NCI-H128 (cell line): ENCODE measurements at regions not wholly inside any gene's neighbourhood (a gene's known extent, or its start where the extent isn't known, plus 50 kb on each side); places are given as distances from the start of the nearest gene placed in this dataset.

Experiments used
- DNase-seq: peaks from one replicate; lab custom pipeline; 2025; ENCODE audit not compliant: unreplicated experiment; lab: John Stamatoyannopoulos, UW

DNA sequence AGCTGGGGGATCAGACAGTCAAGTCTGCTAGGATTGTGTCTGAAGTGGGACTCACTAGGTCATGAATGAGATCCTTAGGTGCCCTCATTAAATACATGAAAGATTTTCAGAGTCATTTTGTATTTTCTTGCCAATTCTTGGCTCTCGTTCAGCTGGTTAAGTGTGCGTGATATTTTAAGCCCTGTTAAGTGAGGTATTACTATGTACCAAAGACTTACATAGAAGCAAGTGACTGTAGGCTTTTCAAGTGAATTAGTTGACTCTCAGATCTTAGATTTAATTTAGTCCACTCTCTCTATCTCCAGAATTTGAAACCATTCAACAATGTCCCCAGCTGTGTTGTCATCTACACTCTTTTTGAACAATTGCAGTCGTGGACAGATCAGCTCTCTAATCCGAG is 219.4 kb downstream of the FOXL1 start:
- no peak for DNase-seq

DNA sequence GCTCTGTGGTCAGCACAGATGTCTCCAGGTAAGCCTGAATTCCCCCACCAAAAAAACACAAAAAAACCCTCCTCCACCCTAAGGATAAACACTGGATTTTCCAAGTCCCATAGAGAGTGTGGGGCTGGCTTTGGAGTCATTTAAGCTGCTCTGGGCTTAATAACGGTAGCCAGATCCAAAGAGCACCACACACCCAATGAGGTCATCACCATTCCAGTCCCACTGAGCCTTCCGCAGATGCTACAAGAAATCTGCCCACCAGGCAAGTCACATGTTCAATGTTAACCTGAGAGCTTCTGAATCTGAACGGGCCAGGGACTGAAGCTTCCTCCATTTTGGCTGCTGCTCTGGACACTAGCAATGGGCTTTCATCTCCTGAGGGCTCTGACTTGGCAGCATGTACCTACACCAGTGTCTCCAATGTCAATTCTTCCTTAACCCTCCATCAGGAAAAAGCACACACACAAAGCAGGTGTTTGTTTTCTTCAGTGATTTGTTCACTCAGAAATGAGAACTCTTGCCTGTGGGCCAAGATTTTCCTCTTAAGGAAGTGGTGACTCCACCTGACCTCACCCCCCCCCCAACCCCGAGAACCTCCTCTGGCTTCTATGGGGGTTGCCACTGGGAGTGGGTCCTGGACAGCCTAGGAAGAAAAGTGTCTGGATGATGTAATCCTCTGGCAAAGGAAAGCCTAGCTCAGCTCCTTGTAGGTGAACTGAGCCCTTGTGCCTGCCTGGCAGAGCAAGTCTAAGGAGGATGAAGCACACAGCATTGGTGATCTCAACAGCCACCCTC is 220.1 kb downstream of the FOXL1 start:
- DNase-seq = no peak

DNA sequence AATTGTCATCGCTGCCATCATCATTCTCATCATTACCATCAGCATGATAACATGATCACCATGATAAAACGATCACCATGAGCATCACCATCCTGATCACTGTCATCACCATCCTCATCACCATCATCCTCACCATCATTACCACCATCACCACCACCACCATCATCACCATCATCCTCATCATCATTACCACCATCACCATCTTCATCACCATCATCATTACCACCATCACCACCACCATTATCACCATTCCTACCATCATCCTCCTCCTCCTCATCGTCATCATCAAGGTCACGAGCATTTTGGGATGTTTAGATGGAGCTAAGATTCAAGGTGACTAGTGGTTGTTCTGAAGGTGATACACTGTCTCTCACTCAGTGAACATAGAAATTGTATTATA is 221.0 kb downstream of the FOXL1 start:
- no peak for DNase-seq

DNA sequence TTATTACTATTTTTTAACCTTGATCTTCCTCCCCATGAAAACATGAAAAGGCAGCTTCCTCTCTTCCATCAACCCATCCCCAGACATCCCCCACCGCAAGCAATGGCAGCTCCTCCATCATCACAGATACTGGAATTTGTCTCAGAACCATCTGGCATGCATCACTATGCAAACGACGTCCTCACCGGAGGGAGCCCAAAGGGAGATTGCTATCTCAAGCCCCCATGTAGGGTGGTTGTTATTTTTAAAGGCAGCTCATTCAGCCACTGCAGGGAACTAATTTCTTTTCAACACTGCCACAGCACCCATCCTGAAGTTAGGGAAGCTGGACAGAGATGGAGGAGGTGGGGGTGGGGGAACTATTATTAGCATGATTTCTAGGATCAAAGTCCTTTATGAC is 222.5 kb downstream of the FOXL1 start:
- DNase-seq = no peak

DNA sequence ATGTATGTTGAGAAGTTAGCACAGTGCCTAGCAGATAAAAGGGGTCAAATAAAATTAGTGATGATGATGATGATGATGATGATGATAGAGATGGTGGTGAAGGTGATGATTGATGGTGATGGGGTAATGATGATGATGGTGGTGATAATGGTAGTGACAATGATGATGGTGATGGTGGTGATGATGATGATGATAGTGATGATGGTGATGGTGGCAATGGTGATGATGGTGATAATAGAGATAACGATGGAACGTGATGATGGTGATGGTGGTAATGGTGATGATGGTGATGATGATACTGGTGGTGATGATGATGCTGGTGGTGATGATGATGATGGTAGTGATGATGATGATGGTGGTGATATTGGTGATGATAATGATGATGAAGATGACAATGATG is 223.7 kb downstream of the FOXL1 start:
- DNase-seq = no peak

DNA sequence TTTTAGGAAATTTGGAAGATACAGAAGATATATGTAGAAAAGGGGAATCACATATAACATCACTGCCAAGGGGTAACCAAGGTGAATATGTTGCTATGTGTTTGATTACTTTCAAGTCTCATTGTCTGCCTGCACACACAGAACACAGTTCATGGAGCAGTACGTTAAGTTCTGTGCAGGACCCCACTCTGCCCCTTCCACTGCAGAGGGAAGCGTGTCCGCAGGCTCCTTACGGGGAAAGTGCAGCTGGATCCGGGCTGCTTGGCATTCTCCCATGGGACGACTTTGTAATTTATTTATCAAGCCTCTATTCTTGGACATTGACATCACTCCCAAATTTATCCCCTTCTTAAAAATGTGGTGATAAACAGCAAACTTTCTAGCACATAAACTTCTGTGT is 226.8 kb downstream of the FOXL1 start:
- DNase-seq = no peak

DNA sequence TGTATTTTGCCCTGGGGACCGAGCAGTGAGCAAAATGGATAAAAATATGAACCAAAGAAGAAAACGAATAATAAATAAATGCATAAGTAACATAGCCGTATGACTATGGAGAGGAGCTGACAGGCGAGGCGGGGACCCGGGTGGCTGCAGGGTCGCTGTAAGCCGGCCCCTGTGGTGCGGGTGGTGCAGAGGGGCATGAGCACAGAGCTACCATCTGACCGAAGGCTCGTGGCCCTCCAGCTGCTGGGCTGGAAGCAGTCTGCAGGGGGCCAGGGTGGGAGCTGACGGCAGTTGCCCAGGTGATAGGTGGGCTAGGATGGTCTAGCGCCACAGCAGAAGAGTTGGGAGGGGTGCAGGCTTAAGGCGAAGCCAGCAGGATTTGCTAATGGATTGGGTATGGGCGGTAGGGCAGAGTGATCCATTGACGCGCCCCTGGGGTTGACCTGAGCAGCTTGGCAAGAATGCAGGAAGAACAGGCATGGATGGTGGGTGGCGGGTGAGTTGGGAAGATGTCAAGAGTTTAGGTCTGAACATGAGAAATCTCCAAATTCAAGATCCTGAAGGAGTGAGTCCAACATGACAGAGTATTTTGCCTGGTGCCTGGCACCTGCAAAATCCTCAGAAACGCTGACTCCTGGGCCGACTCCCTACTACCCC is 228.0 kb downstream of the FOXL1 start:
- no peak for DNase-seq

DNA sequence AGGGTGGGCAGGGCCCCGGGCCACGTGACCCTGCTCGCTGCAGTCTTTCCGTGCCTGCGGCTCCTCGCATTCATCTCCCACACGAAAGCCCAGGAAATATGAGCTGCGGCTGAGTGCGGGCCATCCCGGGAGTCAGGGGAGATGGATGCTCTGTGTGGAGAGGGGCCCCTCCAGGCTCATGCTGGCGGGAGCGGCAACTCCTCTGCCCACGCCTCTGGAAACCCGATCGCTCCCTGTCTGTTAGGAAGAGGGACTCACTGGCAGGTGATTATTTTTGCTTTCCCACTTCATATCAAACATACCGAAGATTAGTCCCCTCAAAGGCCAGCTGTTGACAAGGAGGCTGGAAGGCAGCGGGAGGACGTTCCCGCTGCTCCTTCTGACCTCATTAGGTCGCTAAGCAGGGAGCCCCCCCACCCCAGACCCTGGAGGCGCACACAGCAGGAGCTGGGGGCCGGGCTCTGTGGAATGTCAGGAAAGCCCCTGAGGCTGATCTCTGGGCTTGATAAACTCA is 228.5 kb downstream of the FOXL1 start:
- DNase-seq = no peak

DNA sequence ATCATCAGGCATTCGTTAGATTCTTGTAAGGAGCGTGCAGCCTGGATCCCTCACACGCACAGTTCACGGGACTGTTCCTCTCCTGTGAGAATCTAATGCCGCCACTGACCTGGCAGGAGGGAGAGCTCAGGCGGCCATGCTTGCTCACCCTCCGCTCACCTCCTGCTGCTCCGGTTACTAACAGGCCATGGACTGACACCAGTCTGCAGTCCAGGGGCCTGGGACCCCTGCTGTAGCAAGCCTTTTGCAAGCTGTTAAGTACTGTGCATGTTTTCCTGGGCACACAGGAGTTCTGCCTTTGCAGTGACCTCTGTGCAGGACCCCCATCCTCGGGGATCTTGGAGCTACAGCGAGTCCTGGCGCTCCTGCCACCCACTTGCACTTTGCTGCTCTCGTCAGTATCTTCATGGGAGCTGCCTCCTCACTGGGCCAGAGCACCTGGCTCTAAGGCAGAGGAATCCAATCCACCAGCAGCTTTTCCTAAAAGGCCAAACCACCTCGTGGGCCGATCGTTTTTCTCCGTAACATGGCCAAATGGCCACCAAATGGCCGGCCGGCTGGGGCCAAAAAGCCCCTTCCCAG is 230.6 kb downstream of the FOXL1 start:
- no peak for DNase-seq

DNA sequence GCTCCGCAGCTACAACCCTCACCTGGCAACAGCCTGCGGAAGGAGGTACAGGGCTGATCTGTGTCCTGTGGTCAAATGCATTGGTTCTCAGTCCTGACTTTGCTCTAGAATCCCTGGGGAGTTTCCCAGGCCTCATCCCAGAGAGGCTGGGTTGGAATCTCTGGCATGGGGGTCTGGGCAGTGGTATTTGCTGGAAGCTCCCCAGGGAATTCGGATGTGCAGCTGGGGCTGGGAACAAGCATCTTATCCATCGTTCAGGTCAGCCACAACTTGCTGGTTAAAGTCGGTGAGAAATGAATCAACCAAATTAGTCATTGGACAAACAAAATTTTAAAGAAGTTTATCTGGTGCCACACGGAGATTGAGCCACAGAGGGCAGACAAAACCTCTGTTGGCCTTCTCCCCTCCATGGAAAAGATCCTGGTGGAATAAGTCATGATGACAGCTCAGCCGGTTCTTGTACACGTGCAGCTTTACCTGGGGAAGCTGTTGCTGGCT is 231.2 kb downstream of the FOXL1 start:
- no peak for DNase-seq

DNA sequence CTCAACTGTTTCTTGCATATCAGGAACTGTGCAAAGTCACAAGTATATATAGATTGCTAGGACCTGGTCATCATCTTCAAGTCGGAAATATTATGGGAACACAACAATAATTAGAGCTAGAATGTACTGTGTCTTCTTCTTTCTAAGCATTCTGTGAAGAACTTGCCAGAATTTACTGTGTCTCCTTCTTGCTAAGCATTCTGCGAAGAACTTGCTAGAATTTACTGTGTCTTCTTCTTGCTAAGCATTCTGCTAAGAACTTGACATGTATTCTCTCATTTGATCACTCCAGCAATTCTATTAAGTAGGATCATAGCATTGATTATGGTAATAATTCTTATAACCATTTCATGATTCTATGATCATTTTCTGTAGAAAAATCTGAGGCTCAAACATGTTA is 231.7 kb downstream of the FOXL1 start:
- no peak for DNase-seq

DNA sequence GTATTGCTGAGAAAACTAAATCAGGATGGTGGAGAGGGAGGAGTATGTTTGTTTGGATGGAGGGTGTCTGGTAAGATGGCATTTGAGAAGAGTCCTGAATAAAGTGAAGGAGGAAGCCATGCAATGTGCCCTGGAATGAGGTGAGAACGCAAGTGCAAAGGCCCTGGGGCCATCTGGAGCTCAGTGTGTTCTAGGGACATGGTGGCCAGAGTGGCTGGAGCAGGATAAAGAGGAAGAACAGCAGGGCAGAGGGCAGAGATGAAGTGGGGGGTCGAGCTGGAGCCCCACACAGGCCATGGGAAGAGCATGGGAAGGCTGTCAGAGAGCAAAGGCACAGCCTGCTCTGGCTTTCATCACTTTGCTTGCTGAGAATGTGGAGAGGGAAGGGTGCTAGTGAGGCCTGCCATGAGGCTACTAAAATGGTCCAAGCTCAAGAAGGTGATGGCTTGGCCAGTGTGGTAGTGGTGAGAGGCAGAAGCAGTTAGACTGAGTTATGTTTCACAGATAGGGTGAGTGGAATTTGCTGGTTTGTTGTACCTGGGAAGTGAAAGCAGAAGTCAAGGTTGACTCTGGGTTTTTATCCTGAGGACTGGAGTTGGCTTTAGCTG is 234.1 kb downstream of the FOXL1 start:
- DNase-seq = no peak

DNA sequence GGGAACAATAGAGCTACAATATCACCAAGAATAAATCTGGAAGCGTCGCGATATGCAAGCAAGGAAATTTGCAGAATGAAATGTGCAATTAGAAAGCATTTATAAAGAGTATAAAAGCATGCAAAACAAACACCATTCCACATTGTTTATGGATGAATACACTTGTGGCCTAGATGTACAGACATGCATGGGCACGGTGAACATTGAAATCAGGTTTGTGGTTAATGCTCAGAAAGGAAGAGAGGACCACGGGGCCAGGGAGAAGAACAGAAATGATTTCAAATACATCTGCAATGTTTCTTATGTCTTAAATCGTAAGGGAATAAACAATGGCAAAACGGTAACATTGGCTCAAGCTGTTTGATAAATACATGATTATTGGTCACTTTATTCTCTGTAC is 235.9 kb downstream of the FOXL1 start:
- DNase-seq = no peak

DNA sequence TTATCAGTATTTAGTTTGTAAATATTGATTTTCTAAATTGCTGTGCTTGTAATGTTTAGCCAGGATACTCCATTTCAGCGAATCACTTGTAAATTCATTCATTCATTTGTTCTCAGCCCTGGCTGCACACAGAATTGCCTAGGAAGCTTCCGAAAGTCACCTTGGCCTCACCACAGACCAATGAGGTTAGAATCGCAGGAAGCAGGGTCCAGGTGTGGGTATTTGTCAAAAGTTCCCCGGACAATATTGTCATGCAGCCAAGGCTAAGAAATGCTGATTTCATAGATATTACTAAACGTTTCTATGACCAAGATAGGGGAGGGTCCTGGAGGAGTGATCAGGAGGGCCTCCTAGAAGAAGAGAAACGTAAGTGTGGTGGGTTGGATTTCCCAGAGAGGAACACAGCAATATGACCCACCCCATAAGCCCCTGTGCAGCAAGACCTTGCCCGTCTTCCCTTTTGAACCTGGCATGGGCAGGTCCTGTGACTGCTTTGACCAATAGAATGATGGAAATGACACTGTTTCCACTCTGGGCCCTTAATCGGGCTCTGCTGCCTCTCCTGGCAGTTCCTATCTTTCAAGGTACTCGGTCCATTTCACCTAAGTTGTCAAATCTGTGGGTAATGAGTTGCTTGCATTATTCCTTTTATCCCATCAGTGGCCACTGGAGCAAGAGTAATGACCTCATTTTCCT is 238.7 kb downstream of the FOXL1 start:
- no peak for DNase-seq

DNA sequence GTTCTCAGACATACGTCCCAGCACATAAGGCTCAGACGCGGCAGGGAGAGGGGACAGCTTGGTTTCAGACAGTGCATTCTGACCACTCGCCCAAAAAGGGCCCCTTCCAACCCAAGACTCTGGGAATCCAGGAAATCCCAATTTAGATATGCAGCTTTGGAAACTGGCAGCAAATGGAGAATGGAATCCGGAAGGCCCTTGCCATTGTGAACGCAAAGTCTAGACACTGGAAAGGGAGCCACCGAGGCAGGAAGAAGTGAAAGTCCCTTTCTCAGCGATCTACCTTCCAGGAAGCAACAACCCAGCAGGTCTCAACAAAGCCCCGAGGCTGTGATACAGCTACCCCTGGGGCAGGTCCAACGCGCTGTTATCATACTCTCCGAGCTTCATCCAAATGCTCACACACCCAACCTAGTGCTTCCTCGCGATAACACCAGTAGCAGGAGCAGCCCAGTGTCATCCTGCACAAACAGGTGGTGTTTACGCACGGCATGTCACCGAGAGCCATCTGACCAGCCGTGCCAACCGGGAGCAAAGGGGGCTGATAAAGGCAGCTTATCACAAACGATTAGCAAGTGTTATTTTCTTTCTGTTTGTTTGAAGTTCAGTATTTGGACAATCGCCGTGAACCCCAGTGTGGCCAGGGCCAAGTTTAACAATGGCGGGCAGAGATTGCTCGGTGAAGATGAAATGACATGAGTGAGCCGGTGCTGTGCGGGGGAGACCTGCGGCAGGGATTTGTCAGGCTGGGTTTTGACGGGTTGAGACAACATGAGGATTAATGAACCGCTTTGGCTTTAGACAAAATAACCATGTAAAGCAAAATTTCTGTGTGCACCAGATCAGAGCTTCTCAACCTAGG is 240.6 kb downstream of the FOXL1 start:
- no peak for DNase-seq

DNA sequence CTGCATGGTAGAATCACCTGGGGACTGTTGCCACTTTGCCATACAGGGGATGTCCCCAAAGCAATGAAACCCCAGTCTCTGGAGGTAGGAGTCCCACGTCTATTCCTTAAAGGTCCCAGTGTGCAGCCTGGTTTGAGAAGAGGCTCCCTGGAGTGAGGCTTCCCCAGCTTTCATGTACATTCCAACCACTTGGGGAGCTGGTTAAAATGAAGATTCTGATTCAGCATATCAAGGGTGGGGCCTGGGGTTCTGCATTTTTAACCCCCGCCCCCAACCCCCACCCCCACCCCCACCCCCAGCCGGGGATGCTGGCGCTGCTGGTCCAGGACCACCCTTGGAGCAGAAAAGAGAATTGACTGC is 241.2 kb downstream of the FOXL1 start:
- DNase-seq = no peak

DNA sequence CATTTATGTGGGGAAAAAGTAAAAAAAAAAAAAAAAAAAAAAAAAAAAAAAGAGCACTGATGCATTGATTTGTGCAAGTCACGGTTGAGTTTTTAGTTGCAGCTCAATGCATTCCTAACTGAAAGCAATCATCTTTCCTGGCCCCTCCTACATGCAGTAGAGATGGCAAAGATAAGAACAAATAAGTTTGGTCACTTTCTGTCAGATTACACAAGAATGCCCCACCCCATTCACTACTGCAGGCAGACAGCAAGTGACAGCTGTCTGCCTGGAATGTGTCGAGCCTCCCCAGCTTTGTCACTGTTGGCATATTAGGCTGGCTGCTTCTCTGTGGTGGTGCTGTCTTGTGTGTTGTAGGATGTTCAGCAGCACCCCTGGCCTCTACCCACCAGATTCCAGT is 243.5 kb downstream of the FOXL1 start:
- DNase-seq = no peak

DNA sequence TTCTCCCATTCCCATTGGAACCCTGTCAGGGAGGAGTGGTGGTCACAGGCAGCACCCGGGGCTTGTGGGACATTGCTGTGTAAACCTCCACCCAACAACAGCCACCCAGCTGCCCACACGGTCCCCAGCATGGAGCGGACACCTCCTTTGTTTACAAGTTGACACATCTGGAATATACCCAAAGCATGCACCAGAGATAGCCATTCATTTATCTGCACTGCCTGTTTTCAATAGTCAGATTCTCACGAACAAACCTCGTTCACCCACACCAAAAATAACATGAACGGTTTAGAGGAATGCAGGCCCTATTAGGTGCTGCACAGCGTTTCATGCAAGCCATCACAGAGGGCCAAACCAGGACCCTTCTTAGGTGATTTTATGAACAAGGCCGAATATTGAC is 244.8 kb downstream of the FOXL1 start:
- no peak for DNase-seq

DNA sequence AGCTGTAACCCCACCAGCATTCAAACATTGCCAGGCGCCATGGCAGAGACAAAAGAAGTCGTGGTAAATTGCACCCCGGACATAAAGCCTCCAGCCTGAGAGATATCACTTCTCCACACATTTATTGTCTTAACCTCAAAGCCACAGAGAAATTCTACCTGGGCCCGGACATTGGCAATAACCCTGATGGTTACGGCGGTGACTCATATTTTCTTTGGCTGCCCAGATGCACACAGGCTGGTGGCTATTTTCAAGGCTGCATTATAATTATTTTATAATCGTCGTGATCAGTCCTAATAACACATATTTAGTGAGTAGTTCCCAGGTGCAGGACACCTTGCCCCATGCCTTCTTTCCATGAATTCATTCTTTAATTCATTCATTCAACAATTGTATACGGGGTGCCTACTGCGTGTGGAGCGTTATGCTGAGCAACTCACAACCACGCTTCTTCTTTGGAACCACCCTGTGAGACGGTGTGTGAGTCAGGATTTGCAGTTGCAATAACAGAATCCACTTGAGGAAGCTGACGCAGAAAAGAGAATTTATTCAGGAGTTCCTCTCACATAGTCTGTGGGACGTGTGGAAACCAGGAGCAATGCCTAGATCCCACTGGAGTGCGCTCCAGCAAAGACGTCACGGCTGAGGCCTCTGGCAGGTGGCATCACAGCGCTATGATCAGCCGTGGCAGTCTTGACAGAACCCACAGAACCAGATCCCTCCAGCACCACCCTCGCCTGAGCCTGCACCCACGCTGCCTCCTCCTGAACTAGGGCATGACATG is 245.7 kb downstream of the FOXL1 start:
- DNase-seq = no peak
